Lower lobe of right lung (tissue), 2 donors: ENCODE measurements at regions not wholly inside any gene's neighbourhood (a gene's known extent, or its start where the extent isn't known, plus 50 kb on each side); places are given as distances from the start of the nearest gene placed in this dataset.
"Not testable (repeated sequence)": the region's sequence is repeated elsewhere in the genome, so short reads cannot be mapped to it uniquely, and the experiment has no call there.

Experiments
- ATAC-seq, 2 donors: fragments of 200-7000 bp; cut with Tn5 transposase; one replicate each; pipeline ENCODE4 v1.9.1; 2020 to 2022; ENCODE audit warnings: mild to moderate bottlenecking in 2 of 2, moderate library complexity in 2 of 2
- DNase-seq: peaks from one replicate; pipeline ENCODE4 v3.0.0-alpha.2; 2020
- H3K27ac ChIP-seq: fragments of 200-600 bp; one replicate; pipeline ENCODE4 v1.8.0; 2022
- H3K27me3 ChIP-seq: fragments of 200-600 bp; one replicate; pipeline ENCODE4 v1.8.0; 2022; ENCODE audit warnings: low read depth
- H3K36me3 ChIP-seq: fragments of 200-600 bp; one replicate; pipeline ENCODE4 v1.8.0; 2022; ENCODE audit warnings: mild to moderate bottlenecking
- H3K4me1 ChIP-seq: fragments of 200-600 bp; one replicate; pipeline ENCODE4 v1.8.0; 2022
- H3K4me3 ChIP-seq: fragments of 200-600 bp; one replicate; pipeline ENCODE4 v1.8.0; 2022; ENCODE audit warnings: mild to moderate bottlenecking
- H3K9me3 ChIP-seq: fragments of 200-600 bp; one replicate; pipeline ENCODE4 v1.8.0; 2022
- CTCF ChIP-seq: fragments of 200-600 bp; IDR thresholded peaks from one replicate; pipeline ENCODE4 v1.8.0; 2022; ENCODE audit warnings: antibody characterized with exemption, mild to moderate bottlenecking
- intact Hi-C: fragments of 100-400 bp; cut with DNase I; formaldehyde crosslinking; loops from one replicate; pipeline ENCODE4 v1.11.0; 2022
- donor health status: DM: no; HTN: yes; CAD: no; lungs with severe emphysema.

- no peak for TF ChIP-seq CTCF
- ATAC-seq (no peak), DNase-seq (no peak)
- Histone ChIP-seq H3K4me1 (no peaks in the 10 kb centered on the region), H3K27ac (no peak overlapping the region), H3K4me3 (no peak overlapping the region), H3K9me3 (no peaks in the 10 kb centered on the region), H3K36me3 (no peaks in the 10 kb centered on the region), H3K27me3 (no peaks in the 10 kb centered on the region)
- intact Hi-C loops, result no loop called here
Measured at GRCh38 chr9:115849679-115850412, 303.7 kb upstream of the PAPPA start.

- no peaks in the 10 kb centered on the region for H3K9me3 ChIP-seq
- DNase-seq (no peak), ATAC-seq (no peak)
- H3K27ac ChIP-seq, result no peak overlapping the region
- TF ChIP-seq CTCF, result no peak
- H3K36me3 ChIP-seq, result no peaks in the 10 kb centered on the region
- H3K27me3 ChIP-seq, result no peaks in the 10 kb centered on the region
- intact Hi-C loops, result no loop called here
- H3K4me1 ChIP-seq, result no peaks in the 10 kb centered on the region
- H3K4me3 ChIP-seq, result no peak overlapping the region
Measured at GRCh38 chr9:115850548-115851304, 302.9 kb upstream of the PAPPA start.

GRCh38 chr9:115855458-115856133 is 298.0 kb upstream of the PAPPA start:
- TF ChIP-seq CTCF, result no peak
- ATAC-seq (no peak), DNase-seq (no peak)
- Histone ChIP-seq H3K27me3 (no peaks in the 10 kb centered on the region), H3K36me3 (no peaks in the 10 kb centered on the region), H3K4me1 (no peaks in the 10 kb centered on the region), H3K9me3 (no peaks in the 10 kb centered on the region), H3K4me3 (no peak overlapping the region), H3K27ac (no peak overlapping the region)
- intact Hi-C loops, result no loop called here

GRCh38 chr9:115858421-115858820 is 295.2 kb upstream of the PAPPA start:
- H3K9me3 ChIP-seq, H3K4me3 ChIP-seq, ATAC-seq, H3K4me1 ChIP-seq, H3K27me3 ChIP-seq, H3K36me3 ChIP-seq, DNase-seq, H3K27ac ChIP-seq, intact Hi-C loops: not testable (repeated sequence)

GRCh38 chr9:115862021-115862420 is 291.6 kb upstream of the PAPPA start:
- H3K9me3 ChIP-seq, result no peaks in the 10 kb centered on the region
- no peaks in the 10 kb centered on the region for H3K4me1 ChIP-seq
- no peak overlapping the region for H3K4me3 ChIP-seq
- no peak for TF ChIP-seq CTCF
- DNase-seq (no peak), ATAC-seq (no peak)
- no peak overlapping the region for H3K27ac ChIP-seq
- H3K36me3 ChIP-seq, result no peaks in the 10 kb centered on the region
- no peaks in the 10 kb centered on the region for H3K27me3 ChIP-seq
- intact Hi-C loops, result no loop called here

GRCh38 chr9:115864581-115864980 is 289.0 kb upstream of the PAPPA start:
- no peak for TF ChIP-seq CTCF
- intact Hi-C loops, result no loop called here
- Histone ChIP-seq H3K4me1 (no peaks in the 10 kb centered on the region), H3K4me3 (no peak overlapping the region), H3K27me3 (no peaks in the 10 kb centered on the region), H3K9me3 (no peaks in the 10 kb centered on the region), H3K27ac (no peak overlapping the region), H3K36me3 (no peaks in the 10 kb centered on the region)
- ATAC-seq (no peak), DNase-seq (no peak)
